ENCODE measurements at regions not wholly inside any gene's neighbourhood (a gene's known extent, or its start where the extent isn't known, plus 50 kb on each side); places are given as distances from the start of the nearest gene placed in this dataset.

GRCh38 chr16:54375071-54375470 is 88.5 kb upstream of the IRX3 start:
- no peak overlapping the region for H3K27ac ChIP-seq (ENCODE audit: low read depth, low read length)
- no peak overlapping the region for H2BK5ac ChIP-seq (ENCODE audit: low read depth, low read length, poor library complexity)
- H2AK5ac ChIP-seq (ENCODE audit: low read length): no peak overlapping the region
- H3K4me3 ChIP-seq (ENCODE audit: low read depth, low read length): no peak overlapping the region
- H4K91ac ChIP-seq (ENCODE audit: low read depth, low read length): no peak overlapping the region
- H3K79me1 ChIP-seq (ENCODE audit: low read length): no peaks in the 10 kb centered on the region
- no peak overlapping the region for H3K9ac ChIP-seq (ENCODE audit: low read length)
- no peak overlapping the region for H2BK120ac ChIP-seq (ENCODE audit: insufficient read depth, low read length, poor library complexity)
- no peaks in the 10 kb centered on the region for H3K79me2 ChIP-seq (ENCODE audit: control insufficient read depth, insufficient read depth, low read length, poor library complexity)
- H3K27me3 ChIP-seq (ENCODE audit: insufficient read depth, low read length): no peaks in the 10 kb centered on the region
- no peak overlapping the region for H3K14ac ChIP-seq (ENCODE audit: low read length)
- no CpG with 5 or more reads among the region's 8 CpGs for WGBS (ENCODE audit: extremely low coverage, insufficient coverage, insufficient read length)
- H3K9me3 ChIP-seq (ENCODE audit: insufficient read depth, low read depth, low read length): peaks cover 2% of the 10 kb centered on the region
- H3K4me1 ChIP-seq (ENCODE audit: control insufficient read depth in 1 of 2, insufficient read depth in 2 of 2, low read length in 2 of 2): peaks cover 4 to 5% of the 10 kb centered on the region in 2 experiments
- no peak overlapping the region for H4K12ac ChIP-seq (ENCODE audit: low read depth, low read length)
- no peak overlapping the region for H3K4me2 ChIP-seq (ENCODE audit: low read length)
- no peak overlapping the region for H2AFZ ChIP-seq (ENCODE audit: insufficient read depth, low read length, poor library complexity)
- DNase-seq: no peak
- H3K4ac ChIP-seq (ENCODE audit: low read depth, low read length): no peak overlapping the region
- H4K8ac ChIP-seq (ENCODE audit: low read depth, low read length): no peak overlapping the region
- no peak overlapping the region for H2BK12ac ChIP-seq (ENCODE audit: low read length)
- no peaks in the 10 kb centered on the region for H3K36me3 ChIP-seq (ENCODE audit: control insufficient read depth in 1 of 2, insufficient read depth in 2 of 2, low read length in 2 of 2)
- no peak overlapping the region for H3K23ac ChIP-seq (ENCODE audit: low read length)
- no peak overlapping the region for H3K18ac ChIP-seq (ENCODE audit: low read length)

- H3K4me2 ChIP-seq (ENCODE audit: low read length): no peak overlapping the region
- WGBS (ENCODE audit: extremely low coverage, insufficient coverage, insufficient read length): no CpG with 5 or more reads among the region's 27 CpGs
- peak; percentile 66 to 89 for DNase-seq
- H3K79me2 ChIP-seq (ENCODE audit: control insufficient read depth, insufficient read depth, low read length, poor library complexity): no peaks in the 10 kb centered on the region
- H3K23ac ChIP-seq (ENCODE audit: low read length): no peak overlapping the region
- H2BK12ac ChIP-seq (ENCODE audit: low read length): no peak overlapping the region
- H4K91ac ChIP-seq (ENCODE audit: low read depth, low read length): no peak overlapping the region
- H2AK5ac ChIP-seq (ENCODE audit: low read length): no peak overlapping the region
- no peak overlapping the region for H3K18ac ChIP-seq (ENCODE audit: low read length)
- no peak overlapping the region for H3K27ac ChIP-seq (ENCODE audit: low read depth, low read length)
- H3K36me3 ChIP-seq (ENCODE audit: control insufficient read depth in 1 of 2, insufficient read depth in 2 of 2, low read length in 2 of 2): no peaks in the 10 kb centered on the region
- H3K14ac ChIP-seq (ENCODE audit: low read length): no peak overlapping the region
- H4K8ac ChIP-seq (ENCODE audit: low read depth, low read length): no peak overlapping the region
- H2BK120ac ChIP-seq (ENCODE audit: insufficient read depth, low read length, poor library complexity): no peak overlapping the region
- no peak overlapping the region for H2AFZ ChIP-seq (ENCODE audit: insufficient read depth, low read length, poor library complexity)
- no peak overlapping the region for H3K4me3 ChIP-seq (ENCODE audit: low read depth, low read length)
- no peaks in the 10 kb centered on the region for H3K79me1 ChIP-seq (ENCODE audit: low read length)
- H3K4me1 ChIP-seq (ENCODE audit: control insufficient read depth in 1 of 2, insufficient read depth in 2 of 2, low read length in 2 of 2): peaks cover 4 to 5% of the 10 kb centered on the region in 2 experiments
- no peaks in the 10 kb centered on the region for H3K27me3 ChIP-seq (ENCODE audit: insufficient read depth, low read length)
- H4K12ac ChIP-seq (ENCODE audit: low read depth, low read length): no peak overlapping the region
- no peak overlapping the region for H3K4ac ChIP-seq (ENCODE audit: low read depth, low read length)
- H3K9ac ChIP-seq (ENCODE audit: low read length): no peak overlapping the region
- H3K9me3 ChIP-seq (ENCODE audit: insufficient read depth, low read depth, low read length): peaks cover 2% of the 10 kb centered on the region
- no peak overlapping the region for H2BK5ac ChIP-seq (ENCODE audit: low read depth, low read length, poor library complexity)
Measured at GRCh38 chr16:54373534-54374520, 87.2 kb upstream of the IRX3 start.

- Histone ChIP-seq H3K18ac (ENCODE audit: low read length) (no peak overlapping the region), H2AK5ac (ENCODE audit: low read length) (no peak overlapping the region), H3K14ac (ENCODE audit: low read length) (no peak overlapping the region), H4K91ac (ENCODE audit: low read depth, low read length) (no peak overlapping the region), H3K4me3 (ENCODE audit: low read depth, low read length) (no peak overlapping the region), H2AFZ (ENCODE audit: insufficient read depth, low read length, poor library complexity) (no peak overlapping the region), H3K79me2 (ENCODE audit: control insufficient read depth, insufficient read depth, low read length, poor library complexity) (no peaks in the 10 kb centered on the region), H3K27ac (ENCODE audit: low read depth, low read length) (no peak overlapping the region), H3K36me3 (ENCODE audit: control insufficient read depth in 1 of 2, insufficient read depth in 2 of 2, low read length in 2 of 2) (no peaks in the 10 kb centered on the region), H3K4me1 (ENCODE audit: control insufficient read depth in 1 of 2, insufficient read depth in 2 of 2, low read length in 2 of 2) (peaks cover 4 to 5% of the 10 kb centered on the region in 2 experiments), H3K4me2 (ENCODE audit: low read length) (no peak overlapping the region), H3K4ac (ENCODE audit: low read depth, low read length) (no peak overlapping the region), H4K8ac (ENCODE audit: low read depth, low read length) (no peak overlapping the region), H3K9ac (ENCODE audit: low read length) (no peak overlapping the region), H3K9me3 (ENCODE audit: insufficient read depth, low read depth, low read length) (no peaks in the 10 kb centered on the region), H3K23ac (ENCODE audit: low read length) (no peak overlapping the region), H2BK120ac (ENCODE audit: insufficient read depth, low read length, poor library complexity) (no peak overlapping the region), H3K79me1 (ENCODE audit: low read length) (no peaks in the 10 kb centered on the region), H2BK12ac (ENCODE audit: low read length) (no peak overlapping the region), H4K12ac (ENCODE audit: low read depth, low read length) (no peak overlapping the region), H2BK5ac (ENCODE audit: low read depth, low read length, poor library complexity) (no peak overlapping the region), H3K27me3 (ENCODE audit: insufficient read depth, low read length) (no peaks in the 10 kb centered on the region)
- no CpG with 5 or more reads among the region's 29 CpGs for WGBS (ENCODE audit: extremely low coverage, insufficient coverage, insufficient read length)
- peak in 1 of 2 donors; percentile 7 for DNase-seq
Measured at GRCh38 chr16:54370278-54371040, 83.9 kb upstream of the IRX3 start.

- no peak for DNase-seq
- no peak overlapping the region for H3K23ac ChIP-seq (ENCODE audit: low read length)
- no peak overlapping the region for H3K4ac ChIP-seq (ENCODE audit: low read depth, low read length)
- H3K79me1 ChIP-seq (ENCODE audit: low read length): no peaks in the 10 kb centered on the region
- H3K27ac ChIP-seq (ENCODE audit: low read depth, low read length): no peak overlapping the region
- no peaks in the 10 kb centered on the region for H3K27me3 ChIP-seq (ENCODE audit: insufficient read depth, low read length)
- WGBS (ENCODE audit: extremely low coverage, insufficient coverage, insufficient read length): no CpG with 5 or more reads among the region's 8 CpGs
- no peak overlapping the region for H4K12ac ChIP-seq (ENCODE audit: low read depth, low read length)
- H2BK120ac ChIP-seq (ENCODE audit: insufficient read depth, low read length, poor library complexity): no peak overlapping the region
- H3K79me2 ChIP-seq (ENCODE audit: control insufficient read depth, insufficient read depth, low read length, poor library complexity): no peaks in the 10 kb centered on the region
- H3K4me3 ChIP-seq (ENCODE audit: low read depth, low read length): no peak overlapping the region
- H3K36me3 ChIP-seq (ENCODE audit: control insufficient read depth in 1 of 2, insufficient read depth in 2 of 2, low read length in 2 of 2): no peaks in the 10 kb centered on the region
- H3K9me3 ChIP-seq (ENCODE audit: insufficient read depth, low read depth, low read length): no peaks in the 10 kb centered on the region
- no peak overlapping the region for H3K18ac ChIP-seq (ENCODE audit: low read length)
- H3K4me1 ChIP-seq (ENCODE audit: control insufficient read depth in 1 of 2, insufficient read depth in 2 of 2, low read length in 2 of 2): peaks cover 4 to 5% of the 10 kb centered on the region in 2 experiments
- no peak overlapping the region for H3K14ac ChIP-seq (ENCODE audit: low read length)
- H3K9ac ChIP-seq (ENCODE audit: low read length): no peak overlapping the region
- no peak overlapping the region for H2BK12ac ChIP-seq (ENCODE audit: low read length)
- no peak overlapping the region for H4K91ac ChIP-seq (ENCODE audit: low read depth, low read length)
- H4K8ac ChIP-seq (ENCODE audit: low read depth, low read length): no peak overlapping the region
- no peak overlapping the region for H3K4me2 ChIP-seq (ENCODE audit: low read length)
- H2AFZ ChIP-seq (ENCODE audit: insufficient read depth, low read length, poor library complexity): no peak overlapping the region
- H2AK5ac ChIP-seq (ENCODE audit: low read length): no peak overlapping the region
- no peak overlapping the region for H2BK5ac ChIP-seq (ENCODE audit: low read depth, low read length, poor library complexity)
Measured at GRCh38 chr16:54369861-54370260, 83.3 kb upstream of the IRX3 start.

Measured in trophoblast cell (in vitro differentiated cells and primary cell).